ENCODE measurements at regions not wholly inside any gene's neighbourhood (a gene's known extent, or its start where the extent isn't known, plus 50 kb on each side); places are given as distances from the start of the nearest gene placed in this dataset.

GRCh38 chr3:28917895-28918475 is 362.9 kb upstream of the RBMS3 start:
- no peak for TF ChIP-seq CTCF (IDR thresholded peaks at IDR 0.05)

- no peak for TF ChIP-seq CTCF (IDR thresholded peaks at IDR 0.05)
Observed at GRCh38 chr3:28922376-28922775, 358.5 kb upstream of the RBMS3 start.

- TF ChIP-seq CTCF (IDR thresholded peaks at IDR 0.05): no peak
Observed at GRCh38 chr3:28923994-28924393, 356.9 kb upstream of the RBMS3 start.

GRCh38 chr3:28924744-28925360 is 356.0 kb upstream of the RBMS3 start:
- TF ChIP-seq CTCF (IDR thresholded peaks at IDR 0.05): no peak

- no peak for TF ChIP-seq CTCF (IDR thresholded peaks at IDR 0.05)
Observed at GRCh38 chr3:28933337-28933736, 347.5 kb upstream of the RBMS3 start.

- TF ChIP-seq CTCF (IDR thresholded peaks at IDR 0.05): no peak
Observed at GRCh38 chr3:28934126-28934813, 346.6 kb upstream of the RBMS3 start.

- TF ChIP-seq CTCF (IDR thresholded peaks at IDR 0.05): no peak
Observed at GRCh38 chr3:28935146-28935545, 345.7 kb upstream of the RBMS3 start.

All from LNCAP (cell line).